ENCODE measurements at regions not wholly inside any gene's neighbourhood (a gene's known extent, or its start where the extent isn't known, plus 50 kb on each side); places are given as distances from the start of the nearest gene placed in this dataset.

DNA sequence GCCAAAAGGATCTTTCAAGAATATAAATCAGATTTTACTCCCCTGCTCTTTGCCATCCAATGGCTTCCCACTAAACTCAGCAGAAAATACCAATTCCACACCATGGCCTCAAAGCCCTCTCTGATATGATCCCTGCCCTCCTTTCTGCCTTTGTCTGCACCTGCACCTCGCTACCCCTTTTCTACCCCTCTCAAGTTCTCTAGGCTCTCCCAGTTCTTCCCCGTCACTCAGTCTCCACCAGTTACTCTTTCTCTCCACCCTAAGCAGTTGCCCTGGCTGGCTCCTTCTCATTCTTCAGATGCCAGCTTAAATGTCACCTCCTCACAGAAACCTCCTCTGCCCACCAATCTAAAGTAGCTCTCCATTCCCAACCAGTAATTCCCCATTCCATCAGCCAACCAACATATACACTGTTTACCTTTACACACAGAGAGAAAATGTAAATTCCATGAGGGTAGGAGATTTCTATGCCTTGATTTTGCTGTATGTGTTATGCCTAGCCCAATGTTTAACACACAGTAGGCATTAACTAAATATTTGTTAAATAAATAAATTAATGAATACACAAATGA, 93.6 kb upstream of the LPP start:
- no peak overlapping the region for H3K4me3 ChIP-seq (ENCODE audit: low read depth, low read length)
- DNase-seq (ENCODE audit: low read depth), result no peak
- TF ChIP-seq, protein P1, sequence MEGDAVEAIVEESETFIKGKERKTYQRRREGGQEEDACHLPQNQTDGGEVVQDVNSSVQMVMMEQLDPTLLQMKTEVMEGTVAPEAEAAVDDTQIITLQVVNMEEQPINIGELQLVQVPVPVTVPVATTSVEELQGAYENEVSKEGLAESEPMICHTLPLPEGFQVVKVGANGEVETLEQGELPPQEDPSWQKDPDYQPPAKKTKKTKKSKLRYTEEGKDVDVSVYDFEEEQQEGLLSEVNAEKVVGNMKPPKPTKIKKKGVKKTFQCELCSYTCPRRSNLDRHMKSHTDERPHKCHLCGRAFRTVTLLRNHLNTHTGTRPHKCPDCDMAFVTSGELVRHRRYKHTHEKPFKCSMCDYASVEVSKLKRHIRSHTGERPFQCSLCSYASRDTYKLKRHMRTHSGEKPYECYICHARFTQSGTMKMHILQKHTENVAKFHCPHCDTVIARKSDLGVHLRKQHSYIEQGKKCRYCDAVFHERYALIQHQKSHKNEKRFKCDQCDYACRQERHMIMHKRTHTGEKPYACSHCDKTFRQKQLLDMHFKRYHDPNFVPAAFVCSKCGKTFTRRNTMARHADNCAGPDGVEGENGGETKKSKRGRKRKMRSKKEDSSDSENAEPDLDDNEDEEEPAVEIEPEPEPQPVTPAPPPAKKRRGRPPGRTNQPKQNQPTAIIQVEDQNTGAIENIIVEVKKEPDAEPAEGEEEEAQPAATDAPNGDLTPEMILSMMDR (IDR thresholded peaks at IDR 0.05; ENCODE audit: low read depth, low read length, missing control alignments), result no peak

DNA sequence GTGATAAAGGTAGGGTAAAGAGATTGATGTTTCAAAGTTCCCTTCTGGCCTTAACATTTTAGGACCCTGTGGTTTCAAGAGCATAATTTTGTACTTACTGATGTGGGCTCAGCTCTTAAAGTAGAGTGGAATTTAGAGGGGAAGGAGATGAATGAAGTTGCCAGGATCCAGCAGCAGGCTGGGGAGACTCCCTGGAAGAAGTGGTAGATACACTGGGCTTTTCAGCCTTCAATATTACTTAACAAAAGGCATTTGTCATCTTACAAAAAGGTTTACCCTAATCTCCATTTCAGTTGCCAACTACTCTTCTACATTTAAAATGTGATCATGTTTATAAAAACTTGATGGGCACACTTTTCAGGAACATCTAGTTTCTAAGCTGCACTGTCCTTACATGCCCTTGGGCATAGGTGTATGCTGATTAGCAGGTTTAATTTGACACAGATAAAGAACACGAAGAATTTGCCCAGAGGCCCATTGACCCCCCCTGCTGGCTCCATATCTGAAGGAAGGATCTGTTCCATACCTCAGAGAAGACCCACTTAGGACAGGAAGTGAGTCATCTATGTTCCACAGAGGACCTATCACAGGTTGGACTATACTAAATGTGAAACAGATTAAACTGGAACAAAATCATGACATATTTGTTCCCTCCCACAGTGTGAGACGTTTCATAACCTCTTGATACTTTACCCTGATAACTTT, 93.0 kb upstream of the LPP start:
- DNase-seq (ENCODE audit: low read depth), result no peak
- TF ChIP-seq, protein P1 (IDR thresholded peaks at IDR 0.05; ENCODE audit: low read depth, low read length, missing control alignments), result no peak
- no peak overlapping the region for H3K4me3 ChIP-seq (ENCODE audit: low read depth, low read length)

DNA sequence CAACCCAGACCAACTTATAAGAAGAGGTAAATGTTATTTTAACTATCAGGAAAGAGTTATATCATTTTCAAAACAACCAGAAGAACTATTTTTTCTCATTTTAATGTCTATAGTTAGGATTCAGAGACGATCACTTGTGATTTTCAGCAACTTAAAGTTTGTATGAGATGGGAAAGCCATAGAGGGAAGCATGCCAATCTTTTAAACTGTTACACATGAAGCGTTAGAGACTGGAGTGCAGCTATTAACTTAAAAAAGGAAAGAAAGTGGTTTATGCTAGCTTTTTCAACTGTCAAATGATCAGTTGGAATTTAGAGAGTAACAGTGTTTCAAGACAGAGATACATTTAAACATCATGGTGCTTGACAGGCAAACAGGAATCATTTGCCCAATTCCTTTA, 91.7 kb upstream of the LPP start:
- DNase-seq (ENCODE audit: low read depth), result no peak
- TF ChIP-seq, protein P1 (IDR thresholded peaks at IDR 0.05; ENCODE audit: low read depth, low read length, missing control alignments), result no peak
- no peak overlapping the region for H3K4me3 ChIP-seq (ENCODE audit: low read depth, low read length)

DNA sequence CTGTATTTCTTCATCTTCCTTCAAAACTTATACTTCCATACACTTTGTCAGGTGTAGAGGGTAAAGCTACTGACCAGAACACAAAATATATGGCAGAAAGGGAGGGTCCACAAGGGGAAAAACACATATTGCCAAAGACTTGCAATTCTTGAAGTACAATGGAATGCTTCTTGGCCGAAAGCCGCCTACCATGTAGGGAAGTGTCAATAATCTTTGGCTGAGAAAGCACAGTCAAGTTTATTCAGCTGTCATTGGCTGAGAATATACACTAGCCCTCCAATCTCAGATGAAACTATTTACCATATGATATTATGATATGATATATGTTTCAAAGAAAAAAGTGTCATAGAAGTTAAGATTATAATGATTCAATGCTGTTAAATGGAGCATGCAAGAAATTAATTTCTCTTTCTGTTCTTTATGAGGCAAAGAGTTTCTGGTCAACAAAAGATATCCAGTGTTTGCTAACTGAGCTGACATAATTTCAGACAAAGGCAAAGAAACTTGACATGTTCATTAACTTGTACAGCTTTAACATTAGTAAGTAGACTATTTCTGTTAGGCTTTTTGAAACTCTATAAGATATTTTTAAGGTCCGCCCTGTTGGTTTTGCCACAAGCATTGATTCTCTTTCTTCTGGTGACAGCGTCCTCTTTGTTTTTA, 89.0 kb upstream of the LPP start:
- H3K4me3 ChIP-seq (ENCODE audit: low read depth, low read length), result no peak overlapping the region
- DNase-seq (ENCODE audit: low read depth), result no peak
- TF ChIP-seq, protein P1 (IDR thresholded peaks at IDR 0.05; ENCODE audit: low read depth, low read length, missing control alignments), result no peak

DNA sequence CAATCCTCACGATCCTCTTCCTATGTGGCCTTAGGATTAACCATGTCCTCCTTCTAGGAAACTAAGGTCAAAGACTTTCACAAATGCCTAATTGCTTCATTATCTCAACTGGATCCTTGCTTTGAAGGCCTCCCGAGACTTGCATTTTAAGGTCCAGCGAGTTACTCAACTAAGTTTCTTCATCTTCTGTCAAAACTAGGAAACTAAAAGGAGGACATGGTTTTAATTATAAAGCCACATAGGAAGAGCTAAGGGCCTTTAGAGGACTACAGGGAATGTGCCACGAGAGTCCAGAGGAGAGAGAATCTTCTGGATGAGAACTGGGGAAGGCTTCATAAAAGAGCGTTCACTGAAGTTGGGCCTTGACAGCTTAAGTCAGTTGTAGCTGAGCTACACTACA, 87.8 kb upstream of the LPP start:
- no peak for DNase-seq (ENCODE audit: low read depth)
- TF ChIP-seq, protein P1 (IDR thresholded peaks at IDR 0.05; ENCODE audit: low read depth, low read length, missing control alignments), result no peak
- H3K4me3 ChIP-seq (ENCODE audit: low read depth, low read length), result no peak overlapping the region

DNA sequence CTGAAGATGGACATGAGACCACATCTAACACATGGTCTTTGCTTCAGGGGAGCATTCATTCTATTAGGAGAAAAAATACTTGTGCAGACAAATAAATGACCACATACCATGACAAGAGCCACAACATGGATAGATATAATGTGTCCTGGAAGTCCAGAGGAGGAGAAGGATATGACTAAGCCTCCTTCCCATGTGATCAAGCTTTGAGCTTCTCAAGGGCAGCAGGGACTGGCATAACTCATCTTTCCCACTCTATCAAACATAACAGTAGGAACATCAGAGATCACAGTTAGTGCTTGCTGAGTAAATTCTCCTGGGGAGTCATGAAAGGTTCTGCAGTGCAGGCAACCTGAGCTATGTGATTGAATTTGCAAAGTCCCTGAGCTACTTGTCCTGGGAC, 86.0 kb upstream of the LPP start:
- TF ChIP-seq, protein P1 (IDR thresholded peaks at IDR 0.05; ENCODE audit: low read depth, low read length, missing control alignments), result no peak
- H3K4me3 ChIP-seq (ENCODE audit: low read depth, low read length), result no peak overlapping the region
- no peak for DNase-seq (ENCODE audit: low read depth)
